HG03520 (cell line): ENCODE measurements at regions not wholly inside any gene's neighbourhood (a gene's known extent, or its start where the extent isn't known, plus 50 kb on each side); places are given as distances from the start of the nearest gene placed in this dataset.

Experiments used
- ATAC-seq: cut with Tn5 transposase; IDR thresholded peaks from one replicate; pipeline ENCODE4 v1.9.1; 2021; ENCODE audit warnings: mild to moderate bottlenecking, moderate library complexity; ENCODE audit not compliant: unreplicated experiment

GRCh38 chr11:21817696-21818095 is 375.2 kb upstream of the ANO5 start:
- no peak for ATAC-seq

- no peak for ATAC-seq
These were observed 372.7 kb upstream of the ANO5 start for GRCh38 chr11:21820176-21820575.

GRCh38 chr11:21825127-21825526 is 367.8 kb upstream of the ANO5 start:
- ATAC-seq: no peak

- no peak for ATAC-seq
These were observed 354.5 kb upstream of the ANO5 start for GRCh38 chr11:21838427-21838826.

GRCh38 chr11:21839796-21840195 is 353.1 kb upstream of the ANO5 start:
- ATAC-seq: no peak

- no peak for ATAC-seq
These were observed 331.6 kb upstream of the ANO5 start for GRCh38 chr11:21861314-21861713.

GRCh38 chr11:21865541-21865940 is 327.3 kb upstream of the ANO5 start:
- no peak for ATAC-seq

- no peak for ATAC-seq
These were observed 326.1 kb upstream of the ANO5 start for GRCh38 chr11:21866781-21867180.

GRCh38 chr11:21877151-21877550 is 315.7 kb upstream of the ANO5 start:
- no peak for ATAC-seq

GRCh38 chr11:21883354-21883753 is 309.5 kb upstream of the ANO5 start:
- ATAC-seq: no peak

- no peak for ATAC-seq
These were observed 304.1 kb upstream of the ANO5 start for GRCh38 chr11:21888814-21889213.

GRCh38 chr11:21892736-21893564 is 299.9 kb upstream of the ANO5 start:
- no peak for ATAC-seq

- no peak for ATAC-seq
These were observed 299.4 kb upstream of the ANO5 start for GRCh38 chr11:21893565-21893867.

- no peak for ATAC-seq
These were observed 298.4 kb upstream of the ANO5 start for GRCh38 chr11:21894492-21894891.

GRCh38 chr11:21895686-21896085 is 297.2 kb upstream of the ANO5 start:
- no peak for ATAC-seq

GRCh38 chr11:21896216-21896615 is 296.7 kb upstream of the ANO5 start:
- ATAC-seq: no peak

GRCh38 chr11:21896746-21897602 is 295.9 kb upstream of the ANO5 start:
- no peak for ATAC-seq

GRCh38 chr11:21897752-21898151 is 295.1 kb upstream of the ANO5 start:
- no peak for ATAC-seq

- no peak for ATAC-seq
These were observed 284.7 kb upstream of the ANO5 start for GRCh38 chr11:21908211-21908610.

- no peak for ATAC-seq
These were observed 283.7 kb upstream of the ANO5 start for GRCh38 chr11:21909145-21909544.

- ATAC-seq: no peak
These were observed 281.8 kb upstream of the ANO5 start for GRCh38 chr11:21911061-21911460.

GRCh38 chr11:21912285-21912684 is 280.6 kb upstream of the ANO5 start:
- no peak for ATAC-seq
